ENCODE measurements at regions not wholly inside any gene's neighbourhood (a gene's known extent, or its start where the extent isn't known, plus 50 kb on each side); places are given as distances from the start of the nearest gene placed in this dataset.

DNA sequence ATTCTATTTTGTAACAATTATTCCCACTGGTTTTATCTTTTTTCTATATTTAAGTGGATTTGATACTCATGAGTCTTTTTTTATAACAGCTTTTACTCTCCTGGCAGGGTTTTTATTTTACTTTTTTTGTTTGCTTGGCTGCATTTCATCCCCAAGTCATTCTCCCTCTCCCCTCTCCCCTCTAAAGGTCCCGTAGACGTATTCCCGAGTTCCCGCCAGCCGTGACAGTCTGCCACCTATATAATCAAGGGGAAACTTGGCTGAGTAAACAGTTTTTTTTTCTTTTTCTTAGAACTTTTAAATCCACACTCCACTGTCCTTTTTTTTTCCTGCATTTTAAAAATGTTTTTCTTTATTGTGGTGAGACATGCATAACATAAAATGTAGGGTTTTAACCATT, 433.1 kb upstream of the HS6ST1 start:
- no peak overlapping the region for H3K4me3 ChIP-seq (ENCODE audit: low read depth, low read length)
- no peak for DNase-seq (ENCODE audit: low read depth)
- TF ChIP-seq, protein P1, sequence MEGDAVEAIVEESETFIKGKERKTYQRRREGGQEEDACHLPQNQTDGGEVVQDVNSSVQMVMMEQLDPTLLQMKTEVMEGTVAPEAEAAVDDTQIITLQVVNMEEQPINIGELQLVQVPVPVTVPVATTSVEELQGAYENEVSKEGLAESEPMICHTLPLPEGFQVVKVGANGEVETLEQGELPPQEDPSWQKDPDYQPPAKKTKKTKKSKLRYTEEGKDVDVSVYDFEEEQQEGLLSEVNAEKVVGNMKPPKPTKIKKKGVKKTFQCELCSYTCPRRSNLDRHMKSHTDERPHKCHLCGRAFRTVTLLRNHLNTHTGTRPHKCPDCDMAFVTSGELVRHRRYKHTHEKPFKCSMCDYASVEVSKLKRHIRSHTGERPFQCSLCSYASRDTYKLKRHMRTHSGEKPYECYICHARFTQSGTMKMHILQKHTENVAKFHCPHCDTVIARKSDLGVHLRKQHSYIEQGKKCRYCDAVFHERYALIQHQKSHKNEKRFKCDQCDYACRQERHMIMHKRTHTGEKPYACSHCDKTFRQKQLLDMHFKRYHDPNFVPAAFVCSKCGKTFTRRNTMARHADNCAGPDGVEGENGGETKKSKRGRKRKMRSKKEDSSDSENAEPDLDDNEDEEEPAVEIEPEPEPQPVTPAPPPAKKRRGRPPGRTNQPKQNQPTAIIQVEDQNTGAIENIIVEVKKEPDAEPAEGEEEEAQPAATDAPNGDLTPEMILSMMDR (IDR thresholded peaks at IDR 0.05; ENCODE audit: insufficient read depth, low read depth, low read length) = no peak

DNA sequence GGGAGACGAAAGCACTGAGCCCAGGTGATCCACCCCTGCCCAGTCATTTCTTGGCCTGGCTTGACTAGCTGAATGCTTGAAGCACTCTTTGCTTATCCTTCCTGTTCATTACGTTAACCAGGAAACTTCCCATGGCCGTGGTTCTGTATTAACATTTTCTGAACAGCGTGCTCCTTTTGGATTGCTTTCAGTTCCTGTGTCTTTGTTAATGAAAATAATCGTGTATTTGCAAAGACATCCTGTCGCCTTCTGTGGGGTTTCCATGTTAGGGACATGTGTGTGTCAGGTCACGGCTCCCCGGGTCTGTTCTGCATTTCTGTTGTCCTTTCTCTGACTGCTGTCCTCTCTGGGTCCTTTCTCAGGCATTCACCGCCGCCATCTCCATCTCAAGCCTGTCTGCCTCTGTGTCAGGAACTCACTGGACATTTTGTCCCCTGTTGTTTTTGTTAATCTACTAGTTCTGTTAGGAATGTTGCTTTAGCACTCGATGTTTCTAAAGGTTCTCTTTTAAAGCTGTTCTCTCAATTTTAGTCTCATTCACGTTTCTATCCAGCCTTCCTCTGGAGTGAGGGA, 434.1 kb upstream of the HS6ST1 start:
- no peak for DNase-seq (ENCODE audit: low read depth)
- no peak overlapping the region for H3K4me3 ChIP-seq (ENCODE audit: low read depth, low read length)
- TF ChIP-seq, protein P1 (IDR thresholded peaks at IDR 0.05; ENCODE audit: insufficient read depth, low read depth, low read length) = no peak

- DNase-seq (ENCODE audit: low read depth) = no peak
- TF ChIP-seq, protein P1 (IDR thresholded peaks at IDR 0.05; ENCODE audit: insufficient read depth, low read depth, low read length) = no peak
- no peak overlapping the region for H3K4me3 ChIP-seq (ENCODE audit: low read depth, low read length)
Observed at GRCh38 chr2:128753321-128753720, 434.7 kb upstream of the HS6ST1 start.

- TF ChIP-seq, protein P1 (IDR thresholded peaks at IDR 0.05; ENCODE audit: insufficient read depth, low read depth, low read length) = no peak
- H3K4me3 ChIP-seq (ENCODE audit: low read depth, low read length) = no peak overlapping the region
- no peak for DNase-seq (ENCODE audit: low read depth)
Observed at GRCh38 chr2:128753800-128754199, 435.1 kb upstream of the HS6ST1 start.

- peak; percentile 16 for DNase-seq (ENCODE audit: low read depth)
- TF ChIP-seq, protein P1 (IDR thresholded peaks at IDR 0.05; ENCODE audit: insufficient read depth, low read depth, low read length) = no peak
- no peak overlapping the region for H3K4me3 ChIP-seq (ENCODE audit: low read depth, low read length)
Observed at GRCh38 chr2:128754246-128754724, 435.6 kb upstream of the HS6ST1 start.

DNA sequence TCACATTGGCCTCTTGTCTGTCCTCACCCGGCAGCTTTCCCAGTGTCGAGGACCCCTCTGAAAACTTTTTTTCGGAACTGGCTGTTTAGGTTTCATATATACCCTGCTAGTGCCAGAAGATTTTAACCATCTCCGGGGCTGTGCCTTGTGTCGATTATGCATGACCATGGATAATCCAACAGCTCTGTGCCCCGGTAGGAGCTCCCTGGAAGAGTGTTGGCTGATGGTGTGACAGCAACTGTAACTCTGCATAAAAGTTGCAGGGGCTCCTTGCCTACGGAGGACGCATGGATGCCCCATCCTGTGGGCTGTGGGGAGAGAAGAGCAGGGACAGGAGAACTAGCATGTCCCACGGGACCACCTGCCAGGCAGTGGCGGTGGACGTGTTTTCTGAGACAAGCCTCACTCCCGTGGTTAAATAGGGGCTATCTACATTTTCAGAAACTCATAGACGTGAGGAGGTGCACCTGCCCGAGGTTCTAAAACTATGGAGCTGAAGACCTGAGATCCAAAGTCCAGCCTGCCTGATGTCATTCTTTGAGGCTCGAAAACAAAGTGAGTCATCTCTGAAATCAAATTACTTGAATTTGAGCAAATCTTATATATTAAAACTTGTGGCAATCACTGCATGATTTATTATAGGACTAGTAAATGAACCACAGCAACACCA, 437.2 kb upstream of the HS6ST1 start:
- DNase-seq (ENCODE audit: low read depth) = no peak
- no peak overlapping the region for H3K4me3 ChIP-seq (ENCODE audit: low read depth, low read length)
- TF ChIP-seq, protein P1 (IDR thresholded peaks at IDR 0.05; ENCODE audit: insufficient read depth, low read depth, low read length) = no peak

Measured in fibroblast of villous mesenchyme (primary cell).